ENCODE measurements at regions not wholly inside any gene's neighbourhood (a gene's known extent, or its start where the extent isn't known, plus 50 kb on each side); places are given as distances from the start of the nearest gene placed in this dataset.
"Not testable (repeated sequence)": the region's sequence is repeated elsewhere in the genome, so short reads cannot be mapped to it uniquely, and the experiment has no call there.

GRCh38 chr3:5348229-5348902, 160.9 kb downstream of the EDEM1 start:
- no peak for DNase-seq (ENCODE audit: low read depth in 4 of 4, low spot score in 3 of 4)

GRCh38 chr3:5349343-5349742, 161.8 kb downstream of the EDEM1 start:
- no peak for DNase-seq (ENCODE audit: low read depth in 4 of 4, low spot score in 3 of 4)

GRCh38 chr3:5357089-5357488, 169.6 kb downstream of the EDEM1 start:
- no peak for DNase-seq (ENCODE audit: low read depth in 4 of 4, low spot score in 3 of 4)

- no peak for DNase-seq (ENCODE audit: low read depth in 4 of 4, low spot score in 3 of 4)
These were observed 171.4 kb downstream of the EDEM1 start for GRCh38 chr3:5358911-5359310.

- DNase-seq (ENCODE audit: low read depth in 4 of 4, low spot score in 3 of 4): no peak
These were observed 172.9 kb downstream of the EDEM1 start for GRCh38 chr3:5360453-5360852.

GRCh38 chr3:5366746-5367145, 179.2 kb downstream of the EDEM1 start:
- DNase-seq (ENCODE audit: low read depth in 4 of 4, low spot score in 3 of 4): no peak

DNA sequence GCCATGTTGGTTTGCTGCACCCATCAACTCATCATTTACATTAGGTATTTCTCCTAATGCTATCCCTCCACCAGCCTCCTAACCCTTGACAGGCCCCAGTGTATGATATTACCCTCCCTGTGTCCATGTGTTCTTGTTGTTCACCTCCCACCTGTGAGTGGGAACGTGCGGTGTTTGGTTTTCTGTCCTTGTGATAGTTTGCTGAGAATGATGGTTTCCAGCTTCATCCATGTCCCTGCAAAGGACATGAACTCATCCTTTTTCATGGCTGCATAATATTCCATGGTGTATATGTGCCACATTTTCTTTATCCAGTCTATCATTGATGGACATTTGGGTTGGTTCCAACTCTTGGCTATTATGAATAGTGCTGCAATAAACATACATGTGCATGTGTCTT, 184.0 kb downstream of the EDEM1 start:
- not testable (repeated sequence) for DNase-seq (ENCODE audit: low read depth in 4 of 4, low spot score in 3 of 4)

GRCh38 chr3:5376761-5377160, 189.3 kb downstream of the EDEM1 start:
- no peak for DNase-seq (ENCODE audit: low read depth in 4 of 4, low spot score in 3 of 4)

DNA sequence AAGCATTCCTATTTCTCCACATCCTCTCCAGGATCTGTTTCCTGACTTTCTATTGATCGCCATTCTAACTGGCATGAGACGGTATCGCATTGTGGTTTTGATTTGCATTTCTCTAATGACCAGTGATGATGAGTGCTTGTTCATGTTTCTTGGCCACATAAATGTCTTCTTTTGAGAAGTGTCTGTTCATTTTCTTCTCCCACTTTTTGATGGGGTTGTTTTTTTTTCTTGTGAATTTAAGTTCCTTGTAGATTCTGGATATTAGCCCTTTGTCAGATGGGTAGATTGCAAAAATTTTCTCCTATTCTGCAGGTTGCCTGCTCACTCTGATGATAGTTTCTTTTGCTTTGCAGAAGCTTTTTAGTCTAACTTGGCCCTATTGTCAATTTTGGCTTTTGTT, 191.8 kb downstream of the EDEM1 start:
- not testable (repeated sequence) for DNase-seq (ENCODE audit: low read depth in 4 of 4, low spot score in 3 of 4)

- not testable (repeated sequence) for DNase-seq (ENCODE audit: low read depth in 4 of 4, low spot score in 3 of 4)
These were observed 196.2 kb downstream of the EDEM1 start for GRCh38 chr3:5383486-5384263.

GRCh38 chr3:5384557-5385236, 197.2 kb downstream of the EDEM1 start:
- DNase-seq (ENCODE audit: low read depth in 4 of 4, low spot score in 3 of 4): no peak

- no peak for DNase-seq (ENCODE audit: low read depth in 4 of 4, low spot score in 3 of 4)
These were observed 200.6 kb downstream of the EDEM1 start for GRCh38 chr3:5388091-5388490.

GRCh38 chr3:5389057-5389456, 201.6 kb downstream of the EDEM1 start:
- no peak for DNase-seq (ENCODE audit: low read depth in 4 of 4, low spot score in 3 of 4)

GRCh38 chr3:5390221-5390620, 202.7 kb downstream of the EDEM1 start:
- DNase-seq (ENCODE audit: low read depth in 4 of 4, low spot score in 3 of 4): no peak

DNA sequence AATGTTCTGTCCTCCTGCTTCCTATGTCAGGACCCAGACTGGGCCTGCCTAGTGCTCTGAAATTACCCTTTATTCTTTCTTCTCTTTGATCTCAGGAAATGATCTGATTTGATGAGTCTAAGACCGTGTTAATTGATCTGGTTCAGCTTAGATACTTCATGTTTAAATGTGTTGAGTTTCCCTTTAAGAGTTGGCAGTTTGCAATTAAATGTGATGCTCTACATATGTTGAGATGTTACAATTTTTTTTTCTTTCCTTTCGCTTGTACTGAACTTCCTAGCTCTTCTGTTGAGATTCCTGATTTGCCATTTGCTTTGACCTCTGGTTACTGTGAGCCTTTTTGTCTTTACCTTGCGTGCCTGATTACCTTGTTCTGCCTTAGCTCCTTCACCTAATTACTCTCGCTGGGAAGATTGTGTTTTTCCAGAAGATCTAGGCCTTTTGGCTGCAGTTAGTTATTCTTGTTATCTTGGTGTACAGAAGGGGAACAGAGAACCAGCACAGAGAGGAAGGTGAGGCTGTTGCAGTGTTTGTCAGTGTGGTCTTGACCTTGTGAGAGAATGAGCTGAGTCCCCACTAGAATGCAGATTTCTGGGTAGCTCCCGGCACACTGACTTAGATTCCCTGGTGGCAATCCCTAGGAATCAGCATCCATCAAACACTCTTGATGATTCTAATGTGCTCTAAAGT, 203.6 kb downstream of the EDEM1 start:
- peak in 2 of 4 donors; percentile 12 to 15 for DNase-seq (ENCODE audit: low read depth in 4 of 4, low spot score in 3 of 4)

DNA sequence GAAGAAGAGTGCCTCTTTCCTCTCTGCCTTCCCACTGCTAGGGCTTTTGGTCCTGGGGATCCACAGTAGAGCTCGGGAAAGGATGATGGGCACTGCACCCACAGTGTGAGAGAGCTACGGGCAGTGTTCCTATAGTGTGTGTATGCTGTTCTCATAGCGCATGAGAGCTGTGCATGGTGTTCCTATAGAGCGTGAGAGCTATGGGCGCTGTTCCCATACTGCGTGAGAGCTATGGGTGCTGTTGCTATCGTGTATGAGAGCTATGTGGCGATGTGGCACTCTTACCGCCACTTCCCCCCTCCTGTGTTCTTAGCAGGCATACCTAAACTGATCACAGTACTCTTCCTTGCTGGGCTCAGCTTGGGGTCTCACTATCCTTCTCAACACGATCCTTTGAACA, 213.5 kb downstream of the EDEM1 start:
- no peak for DNase-seq (ENCODE audit: low read depth in 4 of 4, low spot score in 3 of 4)

DNA sequence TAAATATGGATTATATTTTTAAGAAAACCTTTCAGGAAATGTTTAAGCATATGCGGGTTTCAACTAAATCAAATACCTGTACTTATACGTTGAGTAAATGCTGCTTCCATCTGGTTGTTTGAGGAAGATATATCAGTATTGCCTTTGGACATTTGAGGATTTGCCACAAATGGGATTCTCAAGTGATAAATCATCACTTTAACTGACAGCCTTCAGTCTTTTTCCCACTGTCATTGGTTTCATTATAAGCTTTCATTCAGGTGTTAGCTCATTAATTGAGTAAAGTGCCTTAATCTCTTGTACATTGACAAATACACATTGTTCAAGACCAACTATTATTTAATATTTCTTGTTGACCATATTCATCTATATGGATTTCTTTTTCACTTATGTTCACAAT, 217.2 kb downstream of the EDEM1 start:
- no peak for DNase-seq (ENCODE audit: low read depth in 4 of 4, low spot score in 3 of 4)

GRCh38 chr3:5411786-5412185, 224.3 kb downstream of the EDEM1 start:
- no peak for DNase-seq (ENCODE audit: low read depth in 4 of 4, low spot score in 3 of 4)

DNA sequence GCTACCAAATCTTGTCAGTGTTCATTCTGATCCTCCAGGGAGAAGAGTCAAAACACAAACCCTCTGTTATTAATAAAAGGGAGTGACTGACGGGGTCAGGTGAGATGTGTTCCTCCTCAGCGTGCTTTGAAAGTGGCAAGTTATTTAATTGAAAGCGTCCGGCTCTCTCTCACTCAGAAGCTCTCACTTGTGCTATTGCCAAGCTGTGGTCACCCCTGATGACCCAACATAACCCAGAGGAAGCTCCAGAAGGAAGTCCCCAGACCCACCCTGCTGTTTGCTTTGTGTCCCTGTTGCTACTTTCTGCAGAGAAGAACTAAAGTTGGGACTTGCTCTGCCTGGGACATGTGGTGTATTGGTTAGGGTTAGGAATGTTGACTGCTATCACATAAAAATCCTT, 235.6 kb downstream of the EDEM1 start:
- no peak for DNase-seq (ENCODE audit: low read depth in 4 of 4, low spot score in 3 of 4)

DNA sequence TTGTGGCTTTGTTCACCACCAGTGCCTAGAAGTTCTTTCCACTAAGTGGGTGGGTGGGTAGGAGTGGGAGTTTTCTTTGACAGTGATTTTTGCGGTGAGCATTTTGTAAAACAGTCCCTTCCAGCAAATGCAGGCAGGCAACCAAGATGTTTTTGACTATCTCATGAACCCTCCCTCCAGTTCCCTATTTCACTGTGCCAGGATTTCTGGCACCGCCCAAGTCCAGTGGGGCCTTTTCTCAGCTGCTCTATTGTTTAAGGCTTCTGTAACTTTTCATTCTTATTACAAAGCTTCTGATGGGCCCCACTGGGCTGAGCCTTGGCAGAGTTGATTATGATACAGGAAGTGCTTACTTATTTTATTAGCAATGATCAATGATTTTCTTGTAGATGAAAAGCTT, 236.0 kb downstream of the EDEM1 start:
- DNase-seq (ENCODE audit: low read depth in 4 of 4, low spot score in 3 of 4): no peak

DNA sequence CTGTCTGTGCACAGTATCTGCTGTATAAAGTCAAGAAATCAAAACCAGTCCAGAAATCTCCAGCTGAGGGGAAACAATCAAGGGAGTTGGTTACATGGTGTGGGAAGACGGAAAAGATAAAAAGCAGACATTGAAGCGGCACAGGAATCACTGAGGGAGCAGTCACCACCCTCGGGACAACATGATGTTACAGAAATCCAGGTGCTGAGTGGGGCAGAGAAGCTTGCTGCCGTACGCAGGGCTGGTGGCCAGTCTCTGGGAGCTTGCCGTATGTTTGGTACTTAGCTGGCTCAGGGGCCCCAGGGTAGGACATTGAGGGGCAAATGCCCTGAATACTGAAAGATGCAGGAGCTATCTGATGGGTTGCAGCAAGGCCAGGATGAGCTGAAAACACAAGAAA, 237.9 kb downstream of the EDEM1 start:
- DNase-seq (ENCODE audit: low read depth in 4 of 4, low spot score in 3 of 4): no peak
